AG04450 (cell line): ENCODE measurements at regions not wholly inside any gene's neighbourhood (a gene's known extent, or its start where the extent isn't known, plus 50 kb on each side); places are given as distances from the start of the nearest gene placed in this dataset.

Source experiments
- CTCF ChIA-PET: fragments of 300-600, 350-600 bp; formaldehyde crosslinking; extraction: SDS; loops from one replicate; lab custom pipeline; 2022; ENCODE audit warnings: antibody characterized with exemption, inconsistent platforms; lab: Charles Lee
- POLR2A ChIA-PET: fragments of 350-600 bp; formaldehyde crosslinking; extraction: SDS; loops from one replicate; lab custom pipeline; 2021; ENCODE audit warnings: antibody characterized with exemption, inconsistent platforms; lab: Yijun Ruan, JAX
- DNase-seq: peaks from one replicate; pipeline ENCODE4 v3.0.0-alpha.2; 2011; ENCODE audit warnings: low read depth, low spot score
- H3K27ac ChIP-seq: one replicate; pipeline ENCODE4 v1.5.1; 2012; ENCODE audit warnings: low read depth, low read length, control low read depth
- H3K27me3 ChIP-seq: one replicate; pipeline ENCODE4 v1.6.0; 2012; ENCODE audit warnings: low read length; ENCODE audit not compliant: control insufficient read depth, insufficient read depth
- H3K4me3 ChIP-seq: 2 replicates; pipeline ENCODE4 v1.5.1; 2011; ENCODE audit warnings: mild to moderate bottlenecking, low read depth, low read length, control low read depth
- H3K9me3 ChIP-seq: 2 replicates; pipeline ENCODE4 v1.5.1; 2012; ENCODE audit warnings: low read length; ENCODE audit not compliant: control insufficient read depth, insufficient read depth
- TF ChIP-seq, protein P1 (sequence below): IDR thresholded peaks from 2 replicates; pipeline ENCODE4 v1.5.1; 2011; ENCODE audit warnings: low read depth, low read length, control low read depth, inconsistent platforms

- ChIA-PET POLR2A (no interaction called here), CTCF (no interaction called here)
- Histone ChIP-seq H3K4me3 (no peak overlapping the region), H3K9me3 (no peaks in the 10 kb centered on the region), H3K27ac (no peak overlapping the region), H3K27me3 (peaks cover 39% of the 10 kb centered on the region)
- TF ChIP-seq, protein P1, sequence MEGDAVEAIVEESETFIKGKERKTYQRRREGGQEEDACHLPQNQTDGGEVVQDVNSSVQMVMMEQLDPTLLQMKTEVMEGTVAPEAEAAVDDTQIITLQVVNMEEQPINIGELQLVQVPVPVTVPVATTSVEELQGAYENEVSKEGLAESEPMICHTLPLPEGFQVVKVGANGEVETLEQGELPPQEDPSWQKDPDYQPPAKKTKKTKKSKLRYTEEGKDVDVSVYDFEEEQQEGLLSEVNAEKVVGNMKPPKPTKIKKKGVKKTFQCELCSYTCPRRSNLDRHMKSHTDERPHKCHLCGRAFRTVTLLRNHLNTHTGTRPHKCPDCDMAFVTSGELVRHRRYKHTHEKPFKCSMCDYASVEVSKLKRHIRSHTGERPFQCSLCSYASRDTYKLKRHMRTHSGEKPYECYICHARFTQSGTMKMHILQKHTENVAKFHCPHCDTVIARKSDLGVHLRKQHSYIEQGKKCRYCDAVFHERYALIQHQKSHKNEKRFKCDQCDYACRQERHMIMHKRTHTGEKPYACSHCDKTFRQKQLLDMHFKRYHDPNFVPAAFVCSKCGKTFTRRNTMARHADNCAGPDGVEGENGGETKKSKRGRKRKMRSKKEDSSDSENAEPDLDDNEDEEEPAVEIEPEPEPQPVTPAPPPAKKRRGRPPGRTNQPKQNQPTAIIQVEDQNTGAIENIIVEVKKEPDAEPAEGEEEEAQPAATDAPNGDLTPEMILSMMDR = no peak
- no peak for DNase-seq
These were observed 139.3 kb upstream of the HES1 start for GRCh38 chr3:193996641-193997089.

GRCh38 chr3:193997228-193998122, 138.5 kb upstream of the HES1 start:
- TF ChIP-seq, protein P1 = no peak
- ChIA-PET POLR2A (no interaction called here), CTCF (interaction anchor here (1.3 kb wide), 1 partner anchor 319 kb away, joined by 5 read pairs; no protein-coding TSS in a partner anchor)
- Histone ChIP-seq H3K9me3 (no peaks in the 10 kb centered on the region), H3K27ac (no peak overlapping the region), H3K4me3 (no peak overlapping the region), H3K27me3 (peaks cover 41% of the 10 kb centered on the region)
- DNase-seq = no peak

DNA sequence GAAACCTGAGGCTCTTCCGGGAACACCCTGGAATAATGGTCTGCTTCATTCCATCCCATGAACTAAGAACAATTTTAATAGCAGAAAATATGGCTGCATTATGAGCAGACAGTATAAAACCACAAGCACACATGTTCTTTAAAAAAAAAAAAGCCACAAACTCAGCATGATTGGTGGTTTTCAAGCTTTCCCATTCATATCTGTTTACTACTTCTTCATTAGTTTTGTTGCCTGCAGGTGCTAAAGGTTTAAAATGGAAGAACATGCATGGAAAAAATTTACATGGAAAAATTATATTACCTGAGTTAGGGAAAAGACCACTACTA, 137.9 kb upstream of the HES1 start:
- CTCF ChIA-PET = interaction anchor here (1.3 kb wide), 1 partner anchor 318 kb away, joined by 5 read pairs; no protein-coding TSS in a partner anchor
- Histone ChIP-seq H3K4me3 (no peak overlapping the region), H3K9me3 (no peaks in the 10 kb centered on the region), H3K27me3 (peaks cover 41% of the 10 kb centered on the region), H3K27ac (no peak overlapping the region)
- DNase-seq = no peak
- TF ChIP-seq, protein P1 = no peak
- POLR2A ChIA-PET = interaction anchor here (0.6 kb wide), 1 partner anchor 1083 kb away, joined by 3 read pairs; no protein-coding TSS in a partner anchor

GRCh38 chr3:193998628-193999195, 137.2 kb upstream of the HES1 start:
- Histone ChIP-seq H3K9me3 (no peaks in the 10 kb centered on the region), H3K27ac (no peak overlapping the region), H3K27me3 (peaks cover 36% of the 10 kb centered on the region), H3K4me3 (no peak overlapping the region)
- CTCF ChIA-PET = interaction anchor here (1.3 kb wide), 1 partner anchor 317 kb away, joined by 5 read pairs; no protein-coding TSS in a partner anchor
- TF ChIP-seq, protein P1 = no peak
- no peak for DNase-seq
- POLR2A ChIA-PET = interaction anchor here (0.6 kb wide), 1 partner anchor 1083 kb away, joined by 3 read pairs; no protein-coding TSS in a partner anchor

DNA sequence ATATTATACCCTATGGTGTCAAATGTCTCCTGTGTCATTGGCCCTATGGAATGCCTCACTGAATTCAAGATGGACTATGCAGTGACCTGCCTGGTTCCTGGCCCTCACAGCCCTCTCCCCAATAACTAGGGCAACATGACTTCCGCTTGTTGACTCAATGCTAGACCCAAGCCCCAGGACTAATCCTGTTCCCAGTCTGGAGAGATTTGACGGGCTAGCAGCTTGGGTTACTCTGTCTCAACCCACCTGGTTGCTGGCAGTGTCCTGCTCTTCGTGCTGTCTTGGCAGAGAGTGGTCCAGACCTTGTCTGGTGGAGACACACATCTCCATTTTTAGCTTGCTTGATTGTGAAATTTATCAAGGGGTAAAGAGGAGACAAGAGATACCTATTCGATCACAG, 135.8 kb upstream of the HES1 start:
- no peak overlapping the region for H3K27ac ChIP-seq
- TF ChIP-seq, protein P1 = no peak
- ChIA-PET CTCF (no interaction called here), POLR2A (no interaction called here)
- DNase-seq = no peak
- peaks cover 29% of the 10 kb centered on the region for H3K27me3 ChIP-seq
- H3K9me3 ChIP-seq = no peaks in the 10 kb centered on the region
- no peak overlapping the region for H3K4me3 ChIP-seq
